IMR-90 (cell line): ENCODE measurements at regions not wholly inside any gene's neighbourhood (a gene's known extent, or its start where the extent isn't known, plus 50 kb on each side); places are given as distances from the start of the nearest gene placed in this dataset.

Experiments used
- ATAC-seq: fragments of 200-7000 bp; cut with Tn5 transposase; 2 replicates; pipeline ENCODE4 v1.9.1; 2020; ENCODE audit warnings: low read depth, mild to moderate bottlenecking, moderate library complexity
- BruUV-seq: library from RNA; stranded (reverse); fragments of 400-500 nt; replicated peaks from 2 replicates; lab custom pipeline; 2021; lab: Mats Ljungman, UMichigan
- CTCF ChIA-PET: fragments of 300-600 bp; formaldehyde crosslinking; extraction: SDS; loops from one replicate; lab custom pipeline; 2021; ENCODE audit warnings: antibody characterized with exemption; lab: Yijun Ruan, JAX
- POLR2A ChIA-PET: fragments of 300-600 bp; sonication (Branson Sonifier 250); formaldehyde crosslinking; loops from one replicate; lab custom pipeline; 2022; ENCODE audit warnings: antibody characterized with exemption; ENCODE audit not compliant: unreplicated experiment; lab: Charles Lee
- DNase-seq: peaks from one replicate; pipeline ENCODE4 v3.0.0; 2013
- H2AFZ ChIP-seq: replicated peaks from 2 replicates; pipeline ENCODE3; 2013; ENCODE audit warnings: low read length, mild to moderate bottlenecking; ENCODE audit not compliant: poor library complexity
- H2AK5ac ChIP-seq: 2 replicates; pipeline ENCODE4 v1.6.1; 2013; ENCODE audit warnings: low read depth, low read length, inconsistent platforms
- H2AK9ac ChIP-seq: replicated peaks from 2 replicates; pipeline ENCODE3; 2013; ENCODE audit warnings: mild to moderate bottlenecking, low read depth, low read length, moderate library complexity; ENCODE audit not compliant: poor library complexity
- H2BK120ac ChIP-seq: 2 replicates; pipeline ENCODE4 v1.6.1; 2013; ENCODE audit warnings: low read depth, low read length, inconsistent platforms
- H2BK15ac ChIP-seq: 3 replicates; pipeline ENCODE4 v1.6.1; 2013; ENCODE audit warnings: low read depth, low read length, inconsistent platforms
- H2BK20ac ChIP-seq: 2 replicates; pipeline ENCODE4 v1.6.1; 2013; ENCODE audit warnings: low read depth, mild to moderate bottlenecking, inconsistent platforms, low read length, moderate library complexity
- H2BK5ac ChIP-seq: 2 replicates; pipeline ENCODE4 v1.6.1; 2013; ENCODE audit warnings: mild to moderate bottlenecking, low read depth, low read length, inconsistent platforms; ENCODE audit not compliant: poor library complexity, severe bottlenecking
- H3K14ac ChIP-seq: replicated peaks from 2 replicates; pipeline ENCODE4 v1.6.1; 2013; ENCODE audit warnings: low read depth, low read length, inconsistent platforms
- H3K18ac ChIP-seq: 2 replicates; pipeline ENCODE4 v1.6.1; 2013; ENCODE audit warnings: low read depth, low read length, control low read depth
- H3K23ac ChIP-seq: 2 replicates; pipeline ENCODE4 v1.6.1; 2013; ENCODE audit warnings: low read depth, low read length, inconsistent platforms
- H3K27ac ChIP-seq: 2 replicates; pipeline ENCODE4 v1.5.1; 2013; ENCODE audit warnings: mild to moderate bottlenecking, control low read depth, low read length; ENCODE audit not compliant: insufficient read depth
- H3K27me3 ChIP-seq: 2 replicates; pipeline ENCODE4 v1.6.1; 2013; ENCODE audit warnings: low read length; ENCODE audit not compliant: control insufficient read depth, insufficient read depth
- H3K36me3 ChIP-seq: 2 replicates; pipeline ENCODE4 v1.6.1; 2013; ENCODE audit warnings: low read length, mixed read lengths; ENCODE audit not compliant: control insufficient read depth, insufficient read depth
- H3K4ac ChIP-seq: 2 replicates; pipeline ENCODE4 v1.6.1; 2013; ENCODE audit warnings: low read depth, low read length, inconsistent platforms
- H3K4me1 ChIP-seq: 2 replicates; pipeline ENCODE4 v1.6.1; 2013; ENCODE audit warnings: low read length, mixed read lengths; ENCODE audit not compliant: control insufficient read depth, insufficient read depth
- H3K4me2 ChIP-seq: 2 replicates; pipeline ENCODE4 v1.6.1; 2013; ENCODE audit warnings: low read depth, mild to moderate bottlenecking, control low read depth, low read length, moderate library complexity
- H3K4me3 ChIP-seq: 2 replicates; pipeline ENCODE4 v1.5.1; 2013; ENCODE audit warnings: low read depth, mild to moderate bottlenecking, control low read depth, low read length, moderate library complexity; ENCODE audit not compliant: insufficient read depth
- H3K56ac ChIP-seq: 2 replicates; pipeline ENCODE4 v1.6.1; 2013; ENCODE audit warnings: low read length, inconsistent platforms; ENCODE audit not compliant: insufficient read depth; ENCODE audit errors: extremely low read depth
- H3K79me1 ChIP-seq, 2 experiments: 2 replicates each; pipeline ENCODE4 v1.6.1; 2013; ENCODE audit warnings: low read length in 2 of 2, inconsistent platforms in 1 of 2, low read depth in 1 of 2
- H3K9ac ChIP-seq: 2 replicates; pipeline ENCODE4 v1.6.1; 2013; ENCODE audit warnings: low read depth, low read length, control low read depth
- H3K9me1 ChIP-seq: 2 replicates; pipeline ENCODE4 v1.6.1; 2013; ENCODE audit warnings: low read length, inconsistent platforms; ENCODE audit not compliant: insufficient read depth
- H3K9me3 ChIP-seq: 2 replicates; pipeline ENCODE4 v1.6.1; 2013; ENCODE audit warnings: low read length; ENCODE audit not compliant: control insufficient read depth, insufficient read depth
- H4K20me1 ChIP-seq: 2 replicates; pipeline ENCODE4 v1.6.1; 2013; ENCODE audit warnings: low read length, inconsistent platforms; ENCODE audit not compliant: insufficient read depth
- H4K5ac ChIP-seq: 2 replicates; pipeline ENCODE4 v1.6.1; 2013; ENCODE audit warnings: mild to moderate bottlenecking, low read depth, low read length, control low read depth
- H4K8ac ChIP-seq, 2 experiments: 2 replicates each; pipeline ENCODE4 v1.6.1; 2013; ENCODE audit warnings: low read depth in 2 of 2, low read length in 2 of 2, control low read depth in 1 of 2, inconsistent platforms in 1 of 2
- H4K91ac ChIP-seq: 2 replicates; pipeline ENCODE4 v1.6.1; 2013; ENCODE audit warnings: low read depth, low read length, inconsistent platforms; ENCODE audit not compliant: insufficient read depth
- CEBPB ChIP-seq: IDR thresholded peaks from 2 replicates; pipeline ENCODE4 v1.6.1; 2012; ENCODE audit warnings: low read depth, low read length, improper control_type of control experiment
- MAZ ChIP-seq: IDR thresholded peaks from 2 replicates; pipeline ENCODE4 v1.6.1; 2012; ENCODE audit warnings: low read depth, mild to moderate bottlenecking, low read length, improper control_type of control experiment, moderate library complexity, borderline replicate concordance
- MXI1 ChIP-seq: IDR thresholded peaks from 2 replicates; pipeline ENCODE4 v1.6.1; 2012; ENCODE audit warnings: low read depth, mild to moderate bottlenecking, low read length, moderate library complexity, borderline replicate concordance
- RFX5 ChIP-seq: IDR thresholded peaks from 2 replicates; pipeline ENCODE4 v1.8.0; 2012; ENCODE audit warnings: low read depth, mild to moderate bottlenecking, low read length, moderate library complexity
- SMC3 ChIP-seq: fragments of 150-350 bp; IDR thresholded peaks from 2 replicates; pipeline ENCODE4 v1.6.1; 2016; ENCODE audit warnings: low read depth, mild to moderate bottlenecking, antibody characterized with exemption, low read length, moderate library complexity
- USF2 ChIP-seq: fragments of 150-350 bp; IDR thresholded peaks from 2 replicates; pipeline ENCODE4 v1.6.1; 2017; ENCODE audit warnings: mild to moderate bottlenecking, antibody characterized with exemption, low read length, low read depth
- WGBS, 2 experiments: methylation state at CpG; one replicate each; pipeline versions ENCODE4 v1.1.5 to v1.1.7; 2013; ENCODE audit warnings: missing lambda C conversion rate in 2 of 2; ENCODE audit not compliant: insufficient read length in 1 of 2; ENCODE audit errors: extremely low coverage in 2 of 2; 5-methylcytosine and 5-hydroxymethylcytosine counted together
- dilution Hi-C: fragments of 300-500 bp; cut with HindIII; formaldehyde crosslinking; loops from one replicate; pipeline ENCODE4 v1.14.3; 2018; ENCODE audit warnings: low sequenced_read_pairs; ENCODE audit not compliant: unreplicated experiment
- in situ Hi-C: fragments of 300-500 bp; cut with MboI; formaldehyde crosslinking; loops from 3 replicates; pipeline ENCODE4 v1.14.3; 2019; ENCODE audit warnings: low sequenced_read_pairs, inconsistent platforms, mixed read lengths
- intact Hi-C: fragments of 100-400 bp; cut with micrococcal nuclease; formaldehyde crosslinking; loops from 2 replicates; pipeline ENCODE4 v1.10.0; 2022

GRCh38 chr1:113297749-113298148, 92.6 kb upstream of the MAGI3 start:
- intact Hi-C loops: no loop called here
- DNase-seq (no peak), ATAC-seq (no peak)
- Histone ChIP-seq H2BK5ac (no peak overlapping the region), H3K27me3 (peaks cover 5% of the 10 kb centered on the region), H3K9me1 (no peaks in the 10 kb centered on the region), H3K14ac (no peak overlapping the region), H2BK120ac (no peak overlapping the region), H3K23ac (no peak overlapping the region), H2BK15ac (no peak overlapping the region), H3K18ac (no peak overlapping the region), H3K36me3 (no peaks in the 10 kb centered on the region), H3K79me1 (no peaks in the 10 kb centered on the region), H3K4ac (no peak overlapping the region), H3K4me3 (no peak overlapping the region), H3K9me3 (no peaks in the 10 kb centered on the region), H2AFZ (no peak overlapping the region), H2AK9ac (no peak overlapping the region), H4K8ac (no peak overlapping the region), H3K4me1 (no peaks in the 10 kb centered on the region), H2AK5ac (no peak overlapping the region), H3K56ac (no peak overlapping the region), H3K27ac (no peak overlapping the region), H4K91ac (no peak overlapping the region), H3K4me2 (no peak overlapping the region), H2BK20ac (no peak overlapping the region), H3K9ac (no peak overlapping the region), H4K20me1 (no peaks in the 10 kb centered on the region), H4K5ac (no peak overlapping the region)
- dilution Hi-C loops: no loop called here
- ChIA-PET CTCF (no interaction called here), POLR2A (no interaction called here)
- in situ Hi-C loops: no loop called here
- no TSS peak for BruUV-seq
- TF ChIP-seq MAZ (no peak), MXI1 (no peak), SMC3 (no peak), RFX5 (no peak), CEBPB (no peak), USF2 (no peak)
- no CpG with 5 or more reads among the region's 1 CpG for WGBS, 2 experiments
